ENCODE measurements at regions not wholly inside any gene's neighbourhood (a gene's known extent, or its start where the extent isn't known, plus 50 kb on each side); places are given as distances from the start of the nearest gene placed in this dataset.

- Mint-ChIP-seq H3K27me3 (peaks cover 26% of the 10 kb centered on the region), H3K4me1 (peaks cover 50% of the 10 kb centered on the region), H3K4me3 (no peak overlapping the region), H3K36me3 (ENCODE audit: low read depth) (no peaks in the 10 kb centered on the region), H3K9me3 (peaks cover 6% of the 10 kb centered on the region), H3K27ac (peak overlapping the region; percentile 80)
- DNase-seq (no peak), ATAC-seq (no peak)
Observed at GRCh38 chr5:159456261-159456660, 126.0 kb upstream of the IL12B start.

DNA sequence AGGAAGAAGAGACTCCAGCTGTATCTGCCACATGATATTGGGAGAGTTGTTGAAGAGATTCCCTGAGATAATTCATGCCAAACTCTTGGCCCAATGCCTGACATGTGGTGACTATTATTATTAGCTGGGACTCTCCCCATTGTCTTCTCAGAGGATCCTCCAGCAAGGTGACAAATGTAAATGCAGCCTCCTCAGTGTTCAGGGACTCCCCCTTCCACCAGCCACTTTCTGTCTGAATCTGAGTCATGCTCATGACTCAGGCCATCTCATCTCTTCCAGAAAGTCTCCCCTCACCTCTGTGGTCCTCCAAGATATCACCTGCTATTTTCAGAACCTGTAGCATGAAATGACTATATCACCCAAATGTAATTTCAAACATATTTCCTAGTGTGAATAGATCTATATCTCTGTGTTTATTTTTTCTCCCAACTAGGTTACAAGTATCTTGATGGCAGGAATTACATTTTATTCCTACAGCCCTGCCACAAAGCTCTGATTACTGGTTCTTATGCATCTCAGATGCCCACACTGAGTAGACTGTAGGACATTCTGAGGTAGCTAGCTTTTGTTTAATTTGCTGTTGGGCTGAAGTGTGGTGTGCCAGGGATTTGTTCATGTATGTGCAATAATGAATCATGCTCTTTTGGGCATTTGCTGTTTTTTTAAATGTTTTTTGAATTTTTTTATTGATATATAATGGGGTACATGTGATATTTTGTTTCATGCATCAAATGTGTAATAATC, 126.6 kb upstream of the IL12B start:
- peak; percentile 61 for DNase-seq
- peaks cover 6% of the 10 kb centered on the region for H3K9me3 Mint-ChIP-seq
- peaks cover 26% of the 10 kb centered on the region for H3K27me3 Mint-ChIP-seq
- peak overlapping the region; percentile 39 for H3K4me3 Mint-ChIP-seq
- H3K4me1 Mint-ChIP-seq: peaks cover 48% of the 10 kb centered on the region
- no peaks in the 10 kb centered on the region for H3K36me3 Mint-ChIP-seq (ENCODE audit: low read depth)
- peak; percentile 80 for ATAC-seq
- peak overlapping the region; percentile 80 for H3K27ac Mint-ChIP-seq

GRCh38 chr5:159458217-159458711, 128.0 kb upstream of the IL12B start:
- H3K4me1 Mint-ChIP-seq: peaks cover 48% of the 10 kb centered on the region
- ATAC-seq: peak; percentile 44
- peaks cover 6% of the 10 kb centered on the region for H3K9me3 Mint-ChIP-seq
- peak overlapping the region; percentile 75 for H3K27ac Mint-ChIP-seq
- H3K36me3 Mint-ChIP-seq (ENCODE audit: low read depth): no peaks in the 10 kb centered on the region
- DNase-seq: peak; percentile 27
- peak overlapping the region; percentile 8 for H3K4me3 Mint-ChIP-seq
- H3K27me3 Mint-ChIP-seq: peaks cover 26% of the 10 kb centered on the region

GRCh38 chr5:159459132-159459627, 128.9 kb upstream of the IL12B start:
- ATAC-seq (peak; percentile 18), DNase-seq (no peak)
- Mint-ChIP-seq H3K4me1 (peaks cover 48% of the 10 kb centered on the region), H3K9me3 (peaks cover 6% of the 10 kb centered on the region), H3K4me3 (peak overlapping the region; percentile 48), H3K27ac (peak overlapping the region; percentile 75), H3K36me3 (ENCODE audit: low read depth) (no peaks in the 10 kb centered on the region), H3K27me3 (peaks cover 18% of the 10 kb centered on the region)

- peaks cover 6% of the 10 kb centered on the region for H3K9me3 Mint-ChIP-seq
- H3K36me3 Mint-ChIP-seq (ENCODE audit: low read depth): no peaks in the 10 kb centered on the region
- no peak overlapping the region for H3K4me3 Mint-ChIP-seq
- no peak for DNase-seq
- H3K4me1 Mint-ChIP-seq: peaks cover 48% of the 10 kb centered on the region
- H3K27ac Mint-ChIP-seq: peak overlapping the region; percentile 75
- peaks cover 10% of the 10 kb centered on the region for H3K27me3 Mint-ChIP-seq
- peak; percentile 37 for ATAC-seq
Observed at GRCh38 chr5:159459951-159460538, 129.8 kb upstream of the IL12B start.

DNA sequence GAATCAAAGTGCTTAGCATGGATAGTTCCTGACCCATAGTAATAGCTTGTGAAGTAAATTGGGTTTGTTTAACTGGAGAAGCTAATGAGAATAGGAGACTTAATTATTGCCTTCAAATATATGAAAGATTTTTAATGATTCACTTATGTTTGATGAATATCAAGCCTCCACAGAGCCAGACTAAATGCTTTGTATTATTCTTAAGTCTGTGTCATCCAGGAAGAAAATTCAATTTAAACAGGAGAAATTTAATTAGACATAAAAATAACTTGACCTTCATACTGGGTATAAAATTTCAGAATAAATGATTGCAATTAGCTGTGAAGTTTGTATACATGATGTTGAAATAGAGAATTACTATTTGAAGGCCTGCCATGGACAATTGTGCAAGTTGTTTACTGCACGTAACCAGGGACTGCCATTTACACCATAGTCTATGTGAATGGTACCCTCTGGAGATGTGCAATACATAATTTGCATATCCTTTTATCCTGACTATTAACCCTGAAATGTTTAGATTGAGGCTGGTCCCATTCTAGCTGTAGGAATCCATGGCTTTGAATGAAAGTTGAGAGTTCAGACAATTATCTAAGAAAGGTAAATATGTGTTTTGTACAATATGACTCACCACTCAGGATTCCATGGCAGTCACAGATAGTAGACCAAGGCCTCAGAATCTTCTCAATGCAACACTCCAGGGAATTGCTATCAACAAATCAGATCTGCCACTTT, 133.5 kb upstream of the IL12B start:
- DNase-seq (no peak), ATAC-seq (no peak)
- no peak overlapping the region for H3K27ac Mint-ChIP-seq
- H3K27me3 Mint-ChIP-seq: peaks cover 5% of the 10 kb centered on the region
- H3K9me3 Mint-ChIP-seq: peaks cover 6% of the 10 kb centered on the region
- H3K4me1 Mint-ChIP-seq: peaks cover 18% of the 10 kb centered on the region
- H3K36me3 Mint-ChIP-seq (ENCODE audit: low read depth): no peaks in the 10 kb centered on the region
- H3K4me3 Mint-ChIP-seq: no peak overlapping the region

GRCh38 chr5:159465604-159466003, 135.3 kb upstream of the IL12B start:
- DNase-seq (no peak), ATAC-seq (no peak)
- Mint-ChIP-seq H3K4me3 (no peak overlapping the region), H3K27ac (no peak overlapping the region), H3K4me1 (peaks cover 18% of the 10 kb centered on the region), H3K36me3 (ENCODE audit: low read depth) (no peaks in the 10 kb centered on the region), H3K27me3 (peaks cover 5% of the 10 kb centered on the region), H3K9me3 (no peaks in the 10 kb centered on the region)

DNA sequence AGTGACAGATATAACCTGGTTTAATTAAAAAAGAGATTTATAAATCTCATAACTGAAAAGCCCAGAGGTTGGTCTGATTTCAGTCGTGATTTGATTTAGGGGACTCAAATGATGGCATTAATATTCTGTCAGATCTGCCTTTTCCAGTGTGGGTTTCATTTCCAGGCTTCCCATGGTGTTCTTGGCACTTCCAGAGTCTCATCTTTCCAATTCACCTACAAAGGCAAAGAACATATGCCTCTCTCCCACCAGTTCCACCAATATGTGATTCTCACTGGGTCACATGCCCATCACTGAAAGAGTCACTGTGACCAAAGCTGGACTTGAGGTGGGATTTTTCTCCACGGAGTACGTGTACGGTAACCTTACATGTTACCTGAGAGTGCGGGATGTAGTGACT, 137.4 kb upstream of the IL12B start:
- no peaks in the 10 kb centered on the region for H3K9me3 Mint-ChIP-seq
- peaks cover 8% of the 10 kb centered on the region for H3K27me3 Mint-ChIP-seq
- no peak overlapping the region for H3K4me3 Mint-ChIP-seq
- H3K27ac Mint-ChIP-seq: no peak overlapping the region
- ATAC-seq: no peak
- no peak for DNase-seq
- peaks cover 18% of the 10 kb centered on the region for H3K4me1 Mint-ChIP-seq
- H3K36me3 Mint-ChIP-seq (ENCODE audit: low read depth): peaks cover 1% of the 10 kb centered on the region

- peaks cover 7% of the 10 kb centered on the region for H3K9me3 Mint-ChIP-seq
- ATAC-seq (peak; percentile 59), DNase-seq (no peak)
- H3K36me3 Mint-ChIP-seq (ENCODE audit: low read depth): peaks cover 3% of the 10 kb centered on the region
- H3K4me1 Mint-ChIP-seq: peaks cover 18% of the 10 kb centered on the region
- no peak overlapping the region for H3K4me3 Mint-ChIP-seq
- no peak overlapping the region for H3K27ac Mint-ChIP-seq
- H3K27me3 Mint-ChIP-seq: peaks cover 19% of the 10 kb centered on the region
Observed at GRCh38 chr5:159469496-159470372, 139.4 kb upstream of the IL12B start.

- H3K27ac Mint-ChIP-seq: no peak overlapping the region
- H3K4me3 Mint-ChIP-seq: no peak overlapping the region
- H3K9me3 Mint-ChIP-seq: peaks cover 24% of the 10 kb centered on the region
- peaks cover 17% of the 10 kb centered on the region for H3K27me3 Mint-ChIP-seq
- peaks cover 18% of the 10 kb centered on the region for H3K4me1 Mint-ChIP-seq
- peaks cover 5% of the 10 kb centered on the region for H3K36me3 Mint-ChIP-seq (ENCODE audit: low read depth)
- ATAC-seq (no peak), DNase-seq (no peak)
Observed at GRCh38 chr5:159471904-159472303, 141.6 kb upstream of the IL12B start.

DNA sequence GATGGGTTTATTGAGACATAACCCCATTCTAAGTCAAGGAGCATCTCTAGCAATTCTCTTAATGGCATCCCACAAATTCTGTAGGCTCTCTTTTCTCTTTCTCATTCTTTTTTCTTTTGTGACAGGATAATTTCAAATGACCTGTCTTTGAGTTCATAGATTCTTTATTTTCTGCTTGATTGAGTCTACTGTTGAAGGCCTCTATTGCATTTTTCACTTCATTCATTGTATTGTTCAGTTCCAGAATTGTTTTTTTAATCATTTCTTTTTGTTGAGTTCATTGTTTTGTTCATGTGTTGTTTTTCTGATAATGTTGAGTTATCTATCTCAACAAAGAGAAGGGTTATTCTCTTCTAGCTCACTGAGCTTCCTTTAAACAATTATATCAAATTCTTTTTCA, 144.7 kb upstream of the IL12B start:
- Mint-ChIP-seq H3K4me3 (no peak overlapping the region), H3K27ac (no peak overlapping the region), H3K4me1 (peaks cover 16% of the 10 kb centered on the region), H3K27me3 (peaks cover 14% of the 10 kb centered on the region), H3K36me3 (ENCODE audit: low read depth) (peaks cover 5% of the 10 kb centered on the region), H3K9me3 (peaks cover 27% of the 10 kb centered on the region)
- ATAC-seq (no peak), DNase-seq (no peak)

DNA sequence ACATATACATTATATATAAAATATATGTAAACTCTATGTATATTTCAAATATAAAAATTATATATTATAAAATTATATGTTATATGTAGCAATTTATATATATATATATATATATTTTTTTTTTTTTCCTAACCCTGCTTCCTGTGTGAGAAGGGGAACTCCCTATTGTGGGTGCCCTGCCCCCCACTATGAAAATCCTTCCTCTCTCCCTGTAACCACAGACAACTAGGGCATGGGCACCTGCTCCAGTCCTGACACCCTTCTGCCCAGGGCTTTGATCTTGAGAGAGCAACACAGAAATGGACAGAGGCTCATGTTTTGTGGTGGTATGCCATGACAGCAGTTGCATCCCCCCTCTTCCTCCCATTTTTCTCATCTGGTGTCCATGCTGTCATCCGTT, 148.7 kb upstream of the IL12B start:
- H3K27me3 Mint-ChIP-seq: peaks cover 5% of the 10 kb centered on the region
- no peak overlapping the region for H3K27ac Mint-ChIP-seq
- no peak overlapping the region for H3K4me3 Mint-ChIP-seq
- DNase-seq: no peak
- ATAC-seq: no peak
- H3K9me3 Mint-ChIP-seq: peaks cover 27% of the 10 kb centered on the region
- peaks cover 20% of the 10 kb centered on the region for H3K4me1 Mint-ChIP-seq
- peaks cover 4% of the 10 kb centered on the region for H3K36me3 Mint-ChIP-seq (ENCODE audit: low read depth)

DNA sequence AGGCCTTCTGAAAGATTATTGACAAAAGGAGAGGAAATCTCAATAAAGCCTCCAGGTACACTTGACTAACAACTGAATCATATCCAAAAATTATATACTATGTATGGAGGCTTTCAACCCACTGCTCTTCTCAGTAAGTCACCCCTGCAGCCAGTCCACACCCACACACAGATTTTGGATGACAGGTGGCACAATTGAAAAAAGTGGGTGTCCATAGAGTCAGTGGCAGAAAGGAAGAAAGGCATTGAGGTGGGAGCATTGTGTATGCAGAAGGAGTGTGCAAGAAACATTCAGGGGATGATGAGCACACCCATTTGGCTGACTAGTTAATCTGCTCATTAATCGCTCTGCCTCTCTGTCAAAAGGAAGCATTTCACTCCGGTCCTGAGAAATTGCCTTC, 150.6 kb upstream of the IL12B start:
- H3K36me3 Mint-ChIP-seq (ENCODE audit: low read depth): no peaks in the 10 kb centered on the region
- peaks cover 6% of the 10 kb centered on the region for H3K27me3 Mint-ChIP-seq
- H3K9me3 Mint-ChIP-seq: peaks cover 11% of the 10 kb centered on the region
- H3K27ac Mint-ChIP-seq: no peak overlapping the region
- ATAC-seq: no peak
- H3K4me1 Mint-ChIP-seq: peaks cover 20% of the 10 kb centered on the region
- H3K4me3 Mint-ChIP-seq: no peak overlapping the region
- DNase-seq: no peak

- Mint-ChIP-seq H3K4me1 (peaks cover 20% of the 10 kb centered on the region), H3K27me3 (peaks cover 6% of the 10 kb centered on the region), H3K9me3 (peaks cover 3% of the 10 kb centered on the region), H3K27ac (no peak overlapping the region), H3K36me3 (ENCODE audit: low read depth) (no peaks in the 10 kb centered on the region), H3K4me3 (no peak overlapping the region)
- no peak for ATAC-seq
- no peak for DNase-seq
Observed at GRCh38 chr5:159481751-159482150, 151.5 kb upstream of the IL12B start.

Measured in activated naive CD8-positive, alpha-beta T cell treated with anti-CD3 and anti-CD28 coated beads, Interleukin-2, amount 50 U/mL, for 24 hours (primary cell).